ENCODE measurements at regions not wholly inside any gene's neighbourhood (a gene's known extent, or its start where the extent isn't known, plus 50 kb on each side); places are given as distances from the start of the nearest gene placed in this dataset.

GRCh38 chr16:65658349-65658748 lies 536.5 kb upstream of the CDH11 start:
- no peak overlapping the region for H2AK5ac ChIP-seq (ENCODE audit: low read depth, low read length)
- WGBS, 2 experiments (ENCODE audit: extremely low coverage in 1 of 2, insufficient coverage in 1 of 2, insufficient read length in 1 of 2, insufficient replicate concordance in 2 of 2, low coverage in 1 of 2, low lambda C conversion rate in 2 of 2, missing lambda C conversion rate in 1 of 2): 89% methylated on average over 4 of the region's 4 CpGs; no CpG with 5 or more reads in 1 of the 2 experiments
- H4K20me1 ChIP-seq (replicated peaks in 1 of 2; ENCODE audit: control insufficient read depth in 1 of 2, insufficient read depth in 2 of 2, low read length in 2 of 2): no peaks in the 10 kb centered on the region
- CTCF ChIA-PET (ENCODE audit: partially characterized antibody): interaction anchor here (1.3 to 2.3 kb wide), 4 partner anchors 8 to 368 kb away, joined by 3 to 7 read pairs (median 4); no protein-coding TSS in a partner anchor
- H4K91ac ChIP-seq (replicated peaks; ENCODE audit: insufficient read length, low read length): no peak overlapping the region
- no peak overlapping the region for H3K9ac ChIP-seq (replicated peaks in 1 of 4; ENCODE audit: extremely low read depth in 1 of 4, low read depth in 3 of 4, low read length in 3 of 4)
- no peak overlapping the region for H2BK5ac ChIP-seq (ENCODE audit: low read depth, low read length)
- H2BK120ac ChIP-seq (replicated peaks; ENCODE audit: low read depth, low read length): no peak overlapping the region
- H3K23ac ChIP-seq (ENCODE audit: insufficient read length): no peak overlapping the region
- no peak overlapping the region for H3K56ac ChIP-seq (replicated peaks; ENCODE audit: insufficient read length, low read depth, low read length)
- no peaks in the 10 kb centered on the region for H3K79me2 ChIP-seq (ENCODE audit: control insufficient read depth in 1 of 2, insufficient read depth in 2 of 2, low read length in 2 of 2)
- FAIRE-seq (no peak), DNase-seq (ENCODE audit: low read depth in 1 of 2, low spot score in 2 of 2) (no peak)
- H3K4me3 ChIP-seq (ENCODE audit: extremely low read depth in 1 of 4, insufficient read depth in 2 of 4, low read depth in 3 of 4, low read length in 4 of 4): no peak overlapping the region
- no peak overlapping the region for H4K5ac ChIP-seq (ENCODE audit: insufficient read length, low read depth, low read length)
- H3K4ac ChIP-seq (replicated peaks; ENCODE audit: insufficient read length, low read depth, low read length): no peak overlapping the region
- TF ChIP-seq SIRT6 (IDR thresholded peaks at IDR 0.05; ENCODE audit: low read length): no peak
- no peak for TF ChIP-seq POU5F1 (IDR thresholded peaks at IDR 0.05; ENCODE audit: low read depth, low read length)
- TF ChIP-seq CTBP2 (IDR thresholded peaks at IDR 0.05; ENCODE audit: borderline replicate concordance, insufficient read depth, insufficient read length, low read length): no peak
- no peak for TF ChIP-seq TAF1 (IDR thresholded peaks at IDR 0.05; ENCODE audit: low read depth, low read length)
- no peak for TF ChIP-seq HDAC6 (IDR thresholded peaks at IDR 0.05; ENCODE audit: low read depth, low read length)
- TF ChIP-seq ZNF274 (IDR thresholded peaks at IDR 0.05; ENCODE audit: borderline replicate concordance, extremely low read depth, low read length): no peak
- no peak for TF ChIP-seq POLR2AphosphoS5 (IDR thresholded peaks at IDR 0.05; ENCODE audit: low read depth, low read length)
- no peaks in the 10 kb centered on the region for H3K23me2 ChIP-seq (ENCODE audit: low read depth, low read length)
- H3K4me1 ChIP-seq (replicated peaks in 1 of 4; ENCODE audit: control insufficient read depth in 3 of 4, insufficient read depth in 4 of 4, low read length in 3 of 4): 0 out of 7 replicates have a peak, but pooled peaks cover 0 to 2% (median 0%) of the 10 kb centered on the region in 4 experiments
- no peak overlapping the region for H3K18ac ChIP-seq (ENCODE audit: extremely low read depth, low read length)
- no peak overlapping the region for H2BK15ac ChIP-seq (ENCODE audit: low read length)
- no peak overlapping the region for H2BK12ac ChIP-seq (ENCODE audit: low read depth, low read length)
- no peak overlapping the region for H4K8ac ChIP-seq (ENCODE audit: extremely low read depth, insufficient read depth, low read length)
- H3K14ac ChIP-seq (ENCODE audit: insufficient read length): no peak overlapping the region
- POLR2A ChIA-PET (ENCODE audit: partially characterized antibody): no interaction called here
- no peaks in the 10 kb centered on the region for H3K36me3 ChIP-seq (ENCODE audit: control insufficient read depth in 2 of 4, insufficient read depth in 4 of 4, low read length in 3 of 4)
- H3K9me3 ChIP-seq (ENCODE audit: insufficient read depth in 2 of 2, low read depth in 1 of 2, low read length in 1 of 2): no peaks in the 10 kb centered on the region
- no peak overlapping the region for H2BK20ac ChIP-seq (ENCODE audit: low read length)
- no peaks in the 10 kb centered on the region for H3K27me3 ChIP-seq (replicated peaks in 1 of 4; ENCODE audit: control insufficient read depth in 3 of 4, extremely low read depth in 1 of 4, insufficient read depth in 3 of 4, low read length in 3 of 4)
- no peak overlapping the region for H3K4me2 ChIP-seq (ENCODE audit: insufficient read depth in 1 of 2, low read depth in 2 of 2, low read length in 2 of 2)
- no peak overlapping the region for H2AFZ ChIP-seq (ENCODE audit: low read length)
- H3K79me1 ChIP-seq (ENCODE audit: low read depth, low read length): no peaks in the 10 kb centered on the region
- no peak overlapping the region for H3K27ac ChIP-seq (ENCODE audit: low read depth, low read length)

Data from H1 (cell line).